HG02938 (cell line): ENCODE measurements at regions not wholly inside any gene's neighbourhood (a gene's known extent, or its start where the extent isn't known, plus 50 kb on each side); places are given as distances from the start of the nearest gene placed in this dataset.
"Not testable (repeated sequence)": the region's sequence is repeated elsewhere in the genome, so short reads cannot be mapped to it uniquely, and the experiment has no call there.

Source experiments
- ATAC-seq: cut with Tn5 transposase; IDR thresholded peaks from one replicate; pipeline ENCODE4 v1.9.1; 2021; ENCODE audit warnings: mild to moderate bottlenecking, moderate library complexity; ENCODE audit not compliant: unreplicated experiment

GRCh38 chr1:181170194-181170593 lies 81.7 kb downstream of the IER5 start:
- no peak for ATAC-seq

GRCh38 chr1:181172082-181172481 lies 83.6 kb downstream of the IER5 start:
- no peak for ATAC-seq

GRCh38 chr1:181173761-181174447 lies 85.4 kb downstream of the IER5 start:
- no peak for ATAC-seq

GRCh38 chr1:181174861-181175260 lies 86.4 kb downstream of the IER5 start:
- ATAC-seq, result no peak

GRCh38 chr1:181175356-181175910 lies 86.9 kb downstream of the IER5 start:
- no peak for ATAC-seq

- ATAC-seq, result no peak
Observed at GRCh38 chr1:181175955-181176354, 87.5 kb downstream of the IER5 start.

- ATAC-seq, result no peak
Observed at GRCh38 chr1:181178241-181178879, 89.9 kb downstream of the IER5 start.

- ATAC-seq, result no peak
Observed at GRCh38 chr1:181179279-181179986, 90.9 kb downstream of the IER5 start.

- ATAC-seq, result no peak
Observed at GRCh38 chr1:181179987-181180365, 91.5 kb downstream of the IER5 start.

GRCh38 chr1:181180407-181181031 lies 92.0 kb downstream of the IER5 start:
- ATAC-seq, result no peak

- no peak for ATAC-seq
Observed at GRCh38 chr1:181181792-181182585, 93.5 kb downstream of the IER5 start.

GRCh38 chr1:181184621-181185020 lies 96.1 kb downstream of the IER5 start:
- ATAC-seq, result no peak

- no peak for ATAC-seq
Observed at GRCh38 chr1:181185461-181185860, 97.0 kb downstream of the IER5 start.

- ATAC-seq, result not testable (repeated sequence)
Observed at GRCh38 chr1:181186133-181186532, 97.6 kb downstream of the IER5 start.

GRCh38 chr1:181187337-181188126 lies 99.0 kb downstream of the IER5 start:
- ATAC-seq, result no peak

GRCh38 chr1:181189245-181189644 lies 100.7 kb downstream of the IER5 start:
- ATAC-seq, result no peak

- ATAC-seq, result no peak
Observed at GRCh38 chr1:181189691-181190363, 101.3 kb downstream of the IER5 start.

- no peak for ATAC-seq
Observed at GRCh38 chr1:181190364-181191035, 102.0 kb downstream of the IER5 start.
